Ectodermal cell (in vitro differentiated cells): ENCODE measurements at regions not wholly inside any gene's neighbourhood (a gene's known extent, or its start where the extent isn't known, plus 50 kb on each side); places are given as distances from the start of the nearest gene placed in this dataset.

Experiments used
- H3K27ac ChIP-seq: 2 replicates; pipeline ENCODE4 v1.7.0; 2013; ENCODE audit warnings: mild to moderate bottlenecking, low read depth, low read length; ENCODE audit not compliant: insufficient read depth, poor library complexity, severe bottlenecking
- H3K27me3 ChIP-seq: 2 replicates; pipeline ENCODE4 v1.7.0; 2013; ENCODE audit warnings: mild to moderate bottlenecking, low read length; ENCODE audit not compliant: insufficient read depth, control insufficient read depth, poor library complexity, severe bottlenecking
- H3K36me3 ChIP-seq: one replicate; pipeline ENCODE4 v1.7.0; 2013; ENCODE audit warnings: low read length; ENCODE audit not compliant: control insufficient read depth, insufficient read depth
- H3K4me1 ChIP-seq: one replicate; pipeline ENCODE4 v1.7.0; 2013; ENCODE audit warnings: low read length; ENCODE audit not compliant: control insufficient read depth, insufficient read depth
- H3K4me3 ChIP-seq: 2 replicates; pipeline ENCODE4 v1.7.0; 2013; ENCODE audit warnings: low read depth, low read length, control low read depth; ENCODE audit not compliant: insufficient read depth
- H3K9me3 ChIP-seq: 2 replicates; pipeline ENCODE4 v1.7.0; 2013; ENCODE audit warnings: mild to moderate bottlenecking, low read length, moderate library complexity; ENCODE audit not compliant: control insufficient read depth
- WGBS, 2 experiments: methylation state at CpG; one replicate each; pipeline ENCODE4 v1.1.7; 2013; ENCODE audit warnings: missing lambda C conversion rate in 2 of 2; 5-methylcytosine and 5-hydroxymethylcytosine counted together

DNA sequence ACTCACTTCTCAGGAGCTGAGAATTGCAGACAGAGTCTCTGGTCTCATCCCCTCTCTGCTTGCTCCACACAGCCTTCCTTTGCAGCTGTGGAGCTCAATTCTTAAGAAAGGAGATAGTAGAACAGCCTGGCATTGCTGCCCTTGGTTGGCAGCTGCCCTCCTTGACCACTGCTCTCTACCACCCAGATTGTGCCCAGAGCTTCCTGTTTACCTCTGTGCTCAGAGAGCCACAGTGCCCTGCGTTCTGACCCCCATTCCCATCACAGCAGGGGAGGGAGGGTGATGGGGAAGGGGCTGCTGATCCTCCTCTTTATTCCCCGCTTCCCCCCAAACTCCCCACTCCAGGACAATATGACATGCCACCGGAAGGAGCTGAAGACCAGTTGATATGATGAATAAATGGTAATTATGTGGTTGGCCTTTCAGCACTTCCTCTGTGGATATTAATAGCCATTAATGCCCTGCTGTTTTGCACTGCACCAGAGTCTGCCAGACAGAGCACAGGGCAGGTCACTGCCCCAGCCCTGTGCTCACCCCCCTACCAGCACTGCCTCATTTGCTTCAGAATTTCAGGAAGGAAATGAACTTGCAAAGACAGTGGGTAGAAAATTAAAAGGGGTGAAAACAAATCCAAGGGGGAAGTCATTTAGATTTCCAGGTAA is 426.8 kb upstream of the CADM1 start:
- 66% methylated on average over 3 of the region's 3 CpGs; no CpG with 5 or more reads in 1 of the 2 experiments for WGBS, 2 experiments
- peaks cover 20% of the 10 kb centered on the region for H3K4me1 ChIP-seq
- H3K4me3 ChIP-seq: no peak overlapping the region
- no peaks in the 10 kb centered on the region for H3K9me3 ChIP-seq
- no peaks in the 10 kb centered on the region for H3K27me3 ChIP-seq
- H3K36me3 ChIP-seq: no peaks in the 10 kb centered on the region
- no peak overlapping the region for H3K27ac ChIP-seq

DNA sequence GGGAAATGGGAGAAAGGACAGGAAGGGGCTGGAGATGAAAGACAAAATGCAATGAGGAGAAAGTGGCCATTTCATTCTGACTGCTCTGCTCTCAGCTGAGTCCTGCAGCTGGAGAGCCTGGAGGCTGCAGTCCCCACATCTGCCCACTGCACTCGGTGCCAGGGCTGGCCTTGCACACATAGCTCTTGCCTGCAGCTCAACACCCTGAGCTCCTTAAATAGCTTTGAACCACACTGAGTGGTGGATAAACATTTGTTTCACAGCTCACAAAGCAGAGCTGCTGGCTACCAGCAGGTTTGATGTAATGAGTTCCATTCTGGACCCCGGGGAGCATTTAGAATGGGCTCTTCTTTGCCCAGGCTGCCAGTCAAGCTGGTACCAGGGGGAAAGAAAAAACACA is 426.1 kb upstream of the CADM1 start:
- Histone ChIP-seq H3K27me3 (no peaks in the 10 kb centered on the region), H3K36me3 (no peaks in the 10 kb centered on the region), H3K4me3 (no peak overlapping the region), H3K9me3 (no peaks in the 10 kb centered on the region), H3K4me1 (peaks cover 20% of the 10 kb centered on the region), H3K27ac (no peak overlapping the region)
- WGBS, 2 experiments: 58 to 61% methylated on average over 2 of the region's 2 CpGs

DNA sequence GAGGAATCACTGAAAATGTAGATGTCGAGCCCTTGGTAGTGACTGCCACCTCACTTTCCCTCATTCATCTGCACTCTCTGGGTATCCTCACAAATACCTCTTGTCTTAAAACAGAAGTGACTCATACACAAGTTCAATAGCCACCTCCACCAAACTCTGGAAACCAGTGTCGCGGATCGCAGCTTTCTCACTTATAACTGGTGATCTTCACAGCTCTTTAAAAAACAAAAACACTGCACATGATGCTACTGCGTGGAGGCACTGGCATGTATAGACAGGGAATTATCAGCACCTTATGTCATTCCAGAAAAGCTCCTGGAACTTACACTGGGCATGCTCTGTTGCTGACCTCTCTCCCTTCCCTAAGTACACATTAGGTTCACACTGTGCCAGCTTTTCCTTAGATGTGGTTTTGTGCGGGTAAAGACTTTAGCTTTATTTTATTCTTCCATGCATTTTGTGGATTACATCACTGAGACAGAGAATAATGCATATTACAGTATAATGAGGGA is 425.5 kb upstream of the CADM1 start:
- Histone ChIP-seq H3K9me3 (no peaks in the 10 kb centered on the region), H3K4me3 (no peak overlapping the region), H3K27ac (no peak overlapping the region), H3K27me3 (no peaks in the 10 kb centered on the region), H3K36me3 (no peaks in the 10 kb centered on the region), H3K4me1 (peaks cover 20% of the 10 kb centered on the region)
- 88 to 91% methylated on average over 5 to 6 of the region's 6 CpGs for WGBS, 2 experiments

DNA sequence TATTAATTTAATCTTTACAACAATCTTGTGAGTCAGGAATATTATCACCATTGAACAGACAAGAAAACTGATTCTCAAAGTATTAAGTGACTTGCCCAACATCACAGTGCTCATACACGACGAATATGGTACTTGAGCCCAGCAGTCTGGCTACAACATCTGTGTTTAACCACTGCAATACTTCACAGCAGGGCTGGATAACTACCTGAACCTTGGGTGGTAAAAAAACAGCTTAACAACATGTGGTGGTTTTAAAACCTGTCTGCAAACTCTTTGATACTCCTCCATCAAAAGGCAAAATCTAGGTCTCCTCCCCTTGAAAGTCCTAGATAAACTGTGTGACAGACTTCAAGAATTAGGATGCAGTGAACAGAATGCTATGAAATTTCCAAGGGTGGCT is 424.6 kb upstream of the CADM1 start:
- Histone ChIP-seq H3K4me1 (peaks cover 20% of the 10 kb centered on the region), H3K27me3 (no peaks in the 10 kb centered on the region), H3K4me3 (no peak overlapping the region), H3K36me3 (no peaks in the 10 kb centered on the region), H3K27ac (no peak overlapping the region), H3K9me3 (no peaks in the 10 kb centered on the region)
- 92 to 94% methylated on average over 2 of the region's 2 CpGs for WGBS, 2 experiments

DNA sequence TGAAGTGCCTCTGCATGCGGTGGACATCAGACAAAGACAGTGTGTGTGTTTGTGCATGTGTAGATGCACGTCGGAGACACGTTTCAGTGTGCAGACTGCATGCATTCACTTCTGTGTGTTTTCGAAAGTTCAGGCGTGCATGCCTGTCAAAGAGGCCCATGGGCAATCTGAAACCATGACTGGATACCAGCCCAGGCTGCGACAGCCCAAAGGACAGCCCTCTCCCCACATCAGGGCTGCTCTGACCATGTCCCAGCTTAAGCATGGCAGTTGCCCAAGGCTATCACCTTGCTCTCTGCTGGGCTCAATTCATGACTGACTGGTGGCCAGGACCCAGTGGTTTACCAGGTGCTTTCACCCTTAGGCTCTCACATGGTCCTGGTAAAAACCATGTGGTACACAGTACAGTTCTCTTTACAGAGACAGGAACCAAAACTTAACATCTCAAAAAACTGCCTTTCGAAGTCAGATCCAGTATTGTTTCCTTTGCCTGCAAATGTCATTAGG is 423.7 kb upstream of the CADM1 start:
- H3K9me3 ChIP-seq: no peaks in the 10 kb centered on the region
- peaks cover 24% of the 10 kb centered on the region for H3K4me1 ChIP-seq
- WGBS, 2 experiments: 88 to 90% methylated on average over 8 of the region's 8 CpGs

DNA sequence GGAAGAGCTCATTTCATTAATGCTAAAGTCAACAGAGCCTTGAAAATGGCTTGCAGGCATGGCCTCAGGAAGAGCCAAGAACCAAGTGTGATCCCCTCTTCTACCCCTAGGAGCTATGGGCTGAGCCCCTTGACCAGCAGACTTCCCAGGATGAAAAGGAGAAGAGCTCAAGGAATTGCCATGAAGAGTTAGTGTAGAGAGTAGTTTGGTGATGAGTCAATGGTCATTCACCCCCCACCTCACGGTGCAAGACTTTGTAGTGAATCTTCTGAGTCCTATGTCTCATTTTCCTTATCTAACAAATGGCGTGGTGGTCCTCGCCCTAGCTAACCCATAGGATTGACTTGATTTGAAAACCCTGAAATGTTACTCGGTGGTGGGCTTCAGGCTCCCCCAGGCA is 422.4 kb upstream of the CADM1 start:
- no peaks in the 10 kb centered on the region for H3K36me3 ChIP-seq
- H3K4me3 ChIP-seq: no peak overlapping the region
- no peak overlapping the region for H3K27ac ChIP-seq
- H3K27me3 ChIP-seq: no peaks in the 10 kb centered on the region
- no peaks in the 10 kb centered on the region for H3K9me3 ChIP-seq
- WGBS, 2 experiments: 91 to 94% methylated on average over 4 of the region's 4 CpGs
- H3K4me1 ChIP-seq: peaks cover 26% of the 10 kb centered on the region

More for the DNA sequence above, 423.7 kb upstream of the CADM1 start:
- H3K36me3 ChIP-seq: no peaks in the 10 kb centered on the region
- H3K4me3 ChIP-seq: no peak overlapping the region
- no peak overlapping the region for H3K27ac ChIP-seq
- H3K27me3 ChIP-seq: no peaks in the 10 kb centered on the region

DNA sequence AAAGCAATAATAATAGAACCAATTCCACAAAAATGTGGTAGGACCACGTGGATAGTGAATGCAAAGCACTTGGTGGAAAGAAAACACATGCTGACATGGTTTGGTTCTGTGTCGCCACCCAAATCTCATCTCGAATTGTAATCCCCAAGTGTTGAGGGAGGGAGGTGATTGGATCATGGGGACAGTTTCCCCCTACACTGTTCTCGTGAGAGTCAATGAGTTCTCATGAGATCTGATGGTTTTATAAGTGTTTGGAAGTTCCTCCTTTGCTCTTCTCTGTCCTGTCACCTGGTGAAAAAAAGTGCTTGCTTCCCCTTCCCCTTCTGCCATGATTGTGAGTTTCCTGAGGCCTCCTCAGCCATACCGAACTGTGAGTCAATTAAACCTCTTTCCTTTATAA is 421.9 kb upstream of the CADM1 start:
- WGBS, 2 experiments: 93 to 95% methylated on average over 5 of the region's 5 CpGs
- Histone ChIP-seq H3K9me3 (no peaks in the 10 kb centered on the region), H3K27me3 (no peaks in the 10 kb centered on the region), H3K27ac (no peak overlapping the region), H3K4me1 (peaks cover 24% of the 10 kb centered on the region), H3K4me3 (no peak overlapping the region), H3K36me3 (no peaks in the 10 kb centered on the region)

DNA sequence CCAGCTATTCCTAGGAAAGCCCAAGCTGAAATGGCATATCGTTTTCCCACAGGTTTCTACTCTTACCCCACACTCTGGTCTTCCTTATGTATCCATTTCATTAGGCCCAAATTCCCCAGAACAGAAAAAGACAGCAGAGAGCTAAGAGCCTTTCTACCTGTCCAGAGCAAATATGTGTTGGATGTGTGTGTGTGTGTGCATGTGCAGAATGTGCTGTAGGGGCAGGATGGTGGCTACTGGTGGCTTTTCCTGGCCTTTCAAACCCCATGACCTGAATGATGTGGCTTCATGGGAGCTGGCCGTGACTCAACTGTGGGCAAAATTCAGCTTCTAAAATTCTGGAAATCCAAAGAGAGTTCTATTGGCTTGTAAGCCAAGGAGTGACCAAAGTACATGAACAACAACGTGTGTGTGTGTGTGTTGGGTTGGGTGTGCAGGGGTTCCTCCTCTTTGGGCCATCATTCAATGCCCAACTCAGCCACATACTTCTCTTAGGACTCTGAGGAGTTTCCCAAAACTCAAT is 421.4 kb upstream of the CADM1 start:
- no peak overlapping the region for H3K4me3 ChIP-seq
- H3K27me3 ChIP-seq: no peaks in the 10 kb centered on the region
- H3K36me3 ChIP-seq: no peaks in the 10 kb centered on the region
- H3K9me3 ChIP-seq: no peaks in the 10 kb centered on the region
- 95 to 97% methylated on average over 3 of the region's 3 CpGs for WGBS, 2 experiments
- H3K27ac ChIP-seq: no peak overlapping the region
- peaks cover 21% of the 10 kb centered on the region for H3K4me1 ChIP-seq

DNA sequence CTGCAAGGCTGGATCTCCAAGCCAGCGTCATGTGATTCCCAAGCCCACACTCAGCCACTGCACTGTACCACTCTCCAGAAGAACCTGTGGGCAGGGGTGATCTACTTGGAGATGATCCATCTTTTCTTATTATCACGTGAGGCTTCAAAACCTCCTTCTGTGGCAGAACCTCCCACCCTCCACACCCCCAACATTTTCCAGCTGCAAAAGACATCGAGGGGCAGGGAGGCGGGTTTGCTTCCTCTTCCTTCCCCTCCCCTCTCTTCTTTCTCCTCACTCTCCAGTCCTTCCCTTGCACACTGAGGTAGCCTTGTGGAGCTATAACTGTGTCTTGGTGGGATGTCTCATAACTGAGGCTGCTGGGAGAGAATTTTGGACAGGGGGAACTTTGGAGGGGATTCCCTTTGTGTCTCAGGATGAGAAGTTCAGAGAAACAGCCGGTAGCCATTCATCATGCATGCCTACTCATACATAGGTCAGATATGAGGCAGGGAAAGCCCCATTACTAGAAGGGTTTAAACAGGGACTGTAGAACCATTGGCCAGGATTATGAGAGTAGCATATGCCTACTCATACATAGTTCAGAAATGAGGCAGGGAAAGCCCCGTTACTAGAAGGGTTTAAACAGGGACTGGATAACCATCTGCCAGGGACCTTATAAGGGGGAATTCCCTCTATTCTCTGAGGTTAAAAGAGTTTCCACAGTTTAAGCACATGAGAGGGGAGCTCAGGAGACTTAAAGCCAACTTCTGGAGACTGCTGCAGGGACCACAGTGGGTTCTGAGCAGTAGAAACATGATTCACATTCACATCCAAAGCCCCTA is 420.7 kb upstream of the CADM1 start:
- peaks cover 18% of the 10 kb centered on the region for H3K4me1 ChIP-seq
- no peak overlapping the region for H3K27ac ChIP-seq
- H3K36me3 ChIP-seq: no peaks in the 10 kb centered on the region
- no peaks in the 10 kb centered on the region for H3K27me3 ChIP-seq
- no peak overlapping the region for H3K4me3 ChIP-seq
- no peaks in the 10 kb centered on the region for H3K9me3 ChIP-seq
- WGBS, 2 experiments: 90 to 91% methylated on average over 6 of the region's 6 CpGs

DNA sequence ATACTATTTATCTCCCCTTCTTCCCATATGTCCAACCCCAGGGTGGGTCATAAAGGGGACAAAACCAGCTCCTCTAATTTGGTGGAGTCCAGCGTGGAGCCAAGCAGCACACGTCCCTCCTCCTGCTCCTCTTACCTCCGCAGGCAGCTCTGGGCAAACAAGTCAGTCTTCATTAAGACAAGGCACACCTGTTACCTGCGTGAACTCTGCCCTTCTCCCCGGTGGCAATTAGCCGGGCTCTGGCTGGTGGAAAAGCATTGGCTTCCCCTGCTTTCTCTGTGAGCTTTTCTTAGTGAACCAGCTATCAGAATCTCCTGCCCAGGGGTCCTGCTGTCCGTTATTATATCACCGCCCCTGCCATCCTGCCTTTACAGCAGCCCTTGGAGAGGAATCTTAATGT is 418.7 kb upstream of the CADM1 start:
- H3K4me3 ChIP-seq: no peak overlapping the region

More for the DNA sequence above, 418.7 kb upstream of the CADM1 start:
- 85 to 87% methylated on average over 8 of the region's 8 CpGs for WGBS, 2 experiments
- Histone ChIP-seq H3K27me3 (no peaks in the 10 kb centered on the region), H3K27ac (no peak overlapping the region), H3K9me3 (no peaks in the 10 kb centered on the region), H3K4me1 (peaks cover 17% of the 10 kb centered on the region), H3K36me3 (no peaks in the 10 kb centered on the region)
